Sigmoid colon (tissue), 4 donors: ENCODE measurements at regions not wholly inside any gene's neighbourhood (a gene's known extent, or its start where the extent isn't known, plus 50 kb on each side); places are given as distances from the start of the nearest gene placed in this dataset.

ENCODE experiments used
- CTCF ChIP-seq, 4 experiments: fragments of 450-650 bp in 3 of 4; fragments of 200-600 bp in 1 of 4; IDR thresholded peaks; one replicate each; pipeline ENCODE4 v1.5.1; 2016 to 2019; ENCODE audit warnings: antibody characterized with exemption in 4 of 4, mild to moderate bottlenecking in 3 of 4, moderate library complexity in 2 of 4
- POLR2A ChIP-seq, 2 donors: fragments of 450-650 bp; IDR thresholded peaks; one replicate each; pipeline ENCODE4 v1.6.1; 2016; ENCODE audit warnings: antibody characterized with exemption in 2 of 2, mild to moderate bottlenecking in 2 of 2, moderate library complexity in 2 of 2
- POLR2AphosphoS5 ChIP-seq, 4 donors: sonication (generic); formaldehyde crosslinking; IDR thresholded peaks; one replicate each; pipeline ENCODE4 v1.6.1; 2017; ENCODE audit warnings: antibody characterized with exemption in 4 of 4

DNA sequence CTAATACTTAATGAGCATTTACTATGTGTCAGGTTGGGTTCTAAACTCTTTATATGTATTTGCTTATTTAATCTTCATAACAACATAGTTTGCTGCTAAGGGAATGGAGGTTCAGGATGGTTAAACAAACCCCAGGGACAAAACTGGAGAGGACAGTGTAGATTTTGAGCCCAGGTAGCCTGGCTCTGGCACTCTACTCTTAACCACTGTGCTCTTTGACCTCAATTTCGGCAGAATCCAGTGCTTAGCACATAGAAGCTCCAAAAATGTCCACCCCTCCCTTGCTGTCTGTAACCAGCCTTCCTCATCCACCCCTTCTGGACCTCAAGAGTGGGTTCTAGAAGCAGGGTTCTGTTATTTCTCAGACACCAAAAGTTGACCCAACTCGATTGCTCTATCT lies 88.0 kb upstream of the SYT13 start:
- TF ChIP-seq POLR2AphosphoS5 (IDR thresholded peaks at IDR 0.05) = no peak
- no peak for TF ChIP-seq CTCF (IDR thresholded peaks at IDR 0.05)
- TF ChIP-seq POLR2A (IDR thresholded peaks at IDR 0.05) = no peak
